WTC11 (cell line): ENCODE measurements at regions not wholly inside any gene's neighbourhood (a gene's known extent, or its start where the extent isn't known, plus 50 kb on each side); places are given as distances from the start of the nearest gene placed in this dataset.

Experiments
- ATAC-seq: fragments of 200-7000 bp; cut with Tn5 transposase; 2 replicates; pipeline ENCODE4 v1.10.0; 2021; ENCODE audit warnings: mild to moderate bottlenecking, moderate library complexity
- CTCF ChIA-PET: fragments of 300-600 bp; sonication (Branson Sonifier 250); formaldehyde crosslinking; loops from one replicate; lab custom pipeline; 2021; ENCODE audit warnings: antibody characterized with exemption; lab: Charles Lee
- POLR2A ChIA-PET: fragments of 350-600 bp; sonication (Branson Sonifier 250); formaldehyde crosslinking; loops from one replicate; lab custom pipeline; 2021; ENCODE audit warnings: antibody characterized with exemption; lab: Charles Lee
- DNase-seq: peaks from one replicate; pipeline ENCODE4 v3.0.0; 2021; ENCODE audit warnings: low spot score
- H3K27ac Mint-ChIP-seq: 2 replicates; pipeline ENCODE4 v1.8.0; 2021; ENCODE audit warnings: mixed read lengths
- H3K27me3 Mint-ChIP-seq: 2 replicates; pipeline ENCODE4 v1.8.0; 2021; ENCODE audit warnings: low read depth, mild to moderate bottlenecking, moderate library complexity, mixed read lengths
- H3K36me3 Mint-ChIP-seq: 2 replicates; pipeline ENCODE4 v1.8.0; 2021; ENCODE audit warnings: mixed read lengths
- H3K4me1 Mint-ChIP-seq: 2 replicates; pipeline ENCODE4 v1.8.0; 2022; ENCODE audit warnings: mixed read lengths
- H3K4me3 Mint-ChIP-seq: 2 replicates; pipeline ENCODE4 v1.8.0; 2021; ENCODE audit warnings: mild to moderate bottlenecking, moderate library complexity, mixed read lengths
- H3K9me3 Mint-ChIP-seq: 2 replicates; pipeline ENCODE4 v1.8.0; 2021; ENCODE audit warnings: mixed read lengths
- AFF4 ChIP-seq: sonication (generic); formaldehyde crosslinking; IDR thresholded peaks from 2 replicates; pipeline ENCODE4 v1.8.1; 2023; ENCODE audit warnings: mild to moderate bottlenecking, missing genetic modification reagents, borderline replicate concordance
- FOXP4 ChIP-seq: sonication (generic); formaldehyde crosslinking; IDR thresholded peaks from 2 replicates; pipeline ENCODE4 v1.8.0; 2022; ENCODE audit warnings: mild to moderate bottlenecking, missing genetic modification reagents
- GABPB1 ChIP-seq: sonication (generic); formaldehyde crosslinking; IDR thresholded peaks from 2 replicates; pipeline ENCODE4 v1.8.1; 2023; ENCODE audit warnings: mild to moderate bottlenecking, missing genetic modification reagents
- JUN ChIP-seq: sonication (generic); formaldehyde crosslinking; IDR thresholded peaks from 2 replicates; pipeline ENCODE4 v1.8.0; 2023; ENCODE audit warnings: mild to moderate bottlenecking, missing genetic modification reagents
- MXD4 ChIP-seq: fragments of 250-450 bp; sonication (Bioruptor Pico); IDR thresholded peaks from 2 replicates; pipeline ENCODE4 v1.8.0; 2021; ENCODE audit warnings: mild to moderate bottlenecking, moderate library complexity, borderline replicate concordance
- MYBL2 ChIP-seq: sonication (generic); formaldehyde crosslinking; IDR thresholded peaks from 2 replicates; pipeline ENCODE4 v1.8.1; 2023; ENCODE audit warnings: mild to moderate bottlenecking, moderate library complexity, missing genetic modification reagents
- NFATC4 ChIP-seq: fragments of 250-450 bp; sonication (Bioruptor Pico); IDR thresholded peaks from 2 replicates; pipeline ENCODE4 v1.9.0; 2021; ENCODE audit warnings: mild to moderate bottlenecking
- NR1H2 ChIP-seq: sonication (generic); formaldehyde crosslinking; IDR thresholded peaks from 2 replicates; pipeline ENCODE4 v1.9.0; 2021; ENCODE audit warnings: mild to moderate bottlenecking, moderate library complexity, missing genetic modification reagents
- SMAD3 ChIP-seq: sonication (generic); formaldehyde crosslinking; IDR thresholded peaks from 2 replicates; pipeline ENCODE4 v1.8.0; 2022; ENCODE audit warnings: missing genetic modification reagents, mild to moderate bottlenecking, borderline replicate concordance
- USF1 ChIP-seq: sonication (generic); formaldehyde crosslinking; IDR thresholded peaks from 2 replicates; pipeline ENCODE4 v1.8.0; 2022; ENCODE audit warnings: mild to moderate bottlenecking, missing genetic modification reagents
- ZNF138 ChIP-seq: sonication (generic); formaldehyde crosslinking; conservative IDR thresholded peaks from 2 replicates; pipeline ENCODE4 v1.8.1; 2022; ENCODE audit warnings: mild to moderate bottlenecking, moderate library complexity, missing genetic modification reagents
- ZNF219 ChIP-seq: sonication (generic); formaldehyde crosslinking; IDR thresholded peaks from 2 replicates; pipeline ENCODE4 v1.8.0; 2023; ENCODE audit warnings: missing genetic modification reagents, mild to moderate bottlenecking, borderline replicate concordance
- ZNF512 ChIP-seq: sonication (generic); formaldehyde crosslinking; IDR thresholded peaks from 2 replicates; pipeline ENCODE4 v1.8.1; 2022; ENCODE audit warnings: missing genetic modification reagents, borderline replicate concordance

GRCh38 chr12:92987846-92988621, 58.9 kb upstream of the EEA1 start (continued):
- TF ChIP-seq FOXP4 (no peak), NR1H2 (CRISPR knock-in tag) (no peak), GABPB1 (CRISPR knock-in tag) (no peak), USF1 (CRISPR knock-in tag) (no peak), ZNF138 (CRISPR knock-in tag) (no peak)

GRCh38 chr12:92988622-92989130, 59.6 kb upstream of the EEA1 start:
- peaks cover 8% of the 10 kb centered on the region for H3K4me1 Mint-ChIP-seq
- DNase-seq: no peak
- ChIA-PET CTCF (interaction anchor here (1.8 kb wide), 1 partner anchor 392 kb away, joined by 9 read pairs; no protein-coding TSS in a partner anchor), POLR2A (interaction anchor here (0.7 kb wide), 2 partner anchors 253 to 385 kb away, joined by 3 to 4 read pairs; no protein-coding TSS in a partner anchor)
- peaks cover 6% of the 10 kb centered on the region; the same call in 1 of the 2 replicates for H3K36me3 Mint-ChIP-seq
- H3K4me3 Mint-ChIP-seq: no peak overlapping the region
- H3K27ac Mint-ChIP-seq: no peak overlapping the region
- TF ChIP-seq ZNF219 (CRISPR knock-in tag) (no peak), ZNF512 (CRISPR knock-in tag) (no peak), NFATC4 (CRISPR knock-in tag) (no peak), AFF4 (CRISPR knock-in tag) (no peak), SMAD3 (CRISPR knock-in tag) (no peak), MXD4 (CRISPR knock-in tag) (no peak), MYBL2 (CRISPR knock-in tag) (no peak), JUN (no peak)
- H3K27me3 Mint-ChIP-seq: no peaks in the 10 kb centered on the region
- peaks cover 11% of the 10 kb centered on the region for H3K9me3 Mint-ChIP-seq
- ATAC-seq: no peak
